Skin of body (tissue), 1 donor: ENCODE measurements at regions not wholly inside any gene's neighbourhood (a gene's known extent, or its start where the extent isn't known, plus 50 kb on each side); places are given as distances from the start of the nearest gene placed in this dataset.

ENCODE experiments used
- DNase-seq: peaks from one replicate; lab custom pipeline; 2025; lab: John Stamatoyannopoulos, UW

- no peak for DNase-seq
Measured at GRCh38 chr5:174191076-174191475, 145.6 kb downstream of the NSG2 start.

- no peak for DNase-seq
Measured at GRCh38 chr5:174191850-174192655, 146.5 kb downstream of the NSG2 start.

- no peak for DNase-seq
Measured at GRCh38 chr5:174192901-174193300, 147.4 kb downstream of the NSG2 start.

- no peak for DNase-seq
Measured at GRCh38 chr5:174195517-174195916, 150.0 kb downstream of the NSG2 start.

GRCh38 chr5:174197929-174198328 lies 152.4 kb downstream of the NSG2 start:
- DNase-seq = no peak

- DNase-seq = no peak
Measured at GRCh38 chr5:174198541-174198940, 153.0 kb downstream of the NSG2 start.

GRCh38 chr5:174202996-174203395 lies 157.5 kb downstream of the NSG2 start:
- no peak for DNase-seq

GRCh38 chr5:174204535-174205313 lies 159.2 kb downstream of the NSG2 start:
- DNase-seq = no peak

- DNase-seq = no peak
Measured at GRCh38 chr5:174205939-174206338, 160.4 kb downstream of the NSG2 start.

- DNase-seq = no peak
Measured at GRCh38 chr5:174210596-174211276, 165.2 kb downstream of the NSG2 start.

GRCh38 chr5:174211277-174211626 lies 165.7 kb downstream of the NSG2 start:
- no peak for DNase-seq

GRCh38 chr5:174217527-174217926 lies 172.0 kb downstream of the NSG2 start:
- DNase-seq = no peak

GRCh38 chr5:174218162-174218561 lies 172.7 kb downstream of the NSG2 start:
- DNase-seq = no peak

- DNase-seq = no peak
Measured at GRCh38 chr5:174220417-174220816, 174.9 kb downstream of the NSG2 start.

- DNase-seq = peak; percentile 43
Measured at GRCh38 chr5:174221436-174221835, 175.9 kb downstream of the NSG2 start.

- no peak for DNase-seq
Measured at GRCh38 chr5:174221946-174222345, 176.4 kb downstream of the NSG2 start.

- no peak for DNase-seq
Measured at GRCh38 chr5:174222891-174223290, 177.4 kb downstream of the NSG2 start.

GRCh38 chr5:174223355-174223754 lies 177.8 kb downstream of the NSG2 start:
- no peak for DNase-seq

GRCh38 chr5:174229068-174229467 lies 183.6 kb downstream of the NSG2 start:
- no peak for DNase-seq

- no peak for DNase-seq
Measured at GRCh38 chr5:174229514-174230370, 184.2 kb downstream of the NSG2 start.

- DNase-seq = no peak
Measured at GRCh38 chr5:174231956-174232487, 186.5 kb downstream of the NSG2 start.
